Smooth muscle cell (in vitro differentiated cells): ENCODE measurements at regions not wholly inside any gene's neighbourhood (a gene's known extent, or its start where the extent isn't known, plus 50 kb on each side); places are given as distances from the start of the nearest gene placed in this dataset.
"Not testable (repeated sequence)": the region's sequence is repeated elsewhere in the genome, so short reads cannot be mapped to it uniquely, and the experiment has no call there.

ENCODE experiments used
- DNase-seq: peaks from one replicate; lab custom pipeline; 2025; ENCODE audit not compliant: unreplicated experiment; lab: John Stamatoyannopoulos, UW
- H2AFZ ChIP-seq: fragments of 200-600 bp; sonication (generic); 2 replicates; pipeline ENCODE4 v1.6.0; 2016; ENCODE audit warnings: antibody characterized with exemption, low read depth, mild to moderate bottlenecking
- H3F3A ChIP-seq: fragments of 200-600 bp; sonication (generic); 2 replicates; pipeline ENCODE4 v1.6.0; 2017; ENCODE audit warnings: antibody characterized with exemption, low read depth
- H3K27ac ChIP-seq: fragments of 200-600 bp; sonication (generic); 2 replicates; pipeline ENCODE4 v1.5.1; 2016; ENCODE audit warnings: low read depth, mild to moderate bottlenecking
- H3K27me3 ChIP-seq: fragments of 200-600 bp; sonication (generic); 2 replicates; pipeline ENCODE4 v1.6.1; 2016; ENCODE audit warnings: low read depth, mild to moderate bottlenecking
- H3K36me3 ChIP-seq: fragments of 200-600 bp; sonication (generic); 2 replicates; pipeline ENCODE4 v1.5.1; 2016; ENCODE audit warnings: low read depth
- H3K4me1 ChIP-seq: fragments of 200-600 bp; sonication (generic); 2 replicates; pipeline ENCODE4 v1.5.1; 2016; ENCODE audit warnings: low read depth
- H3K4me2 ChIP-seq: fragments of 200-600 bp; sonication (generic); 2 replicates; pipeline ENCODE4 v1.6.0; 2016; ENCODE audit warnings: mild to moderate bottlenecking
- H3K4me3 ChIP-seq: fragments of 200-600 bp; sonication (generic); 2 replicates; pipeline ENCODE4 v1.5.1; 2016; ENCODE audit warnings: mild to moderate bottlenecking
- H3K79me2 ChIP-seq: fragments of 200-600 bp; sonication (generic); 2 replicates; pipeline ENCODE4 v1.6.0; 2016; ENCODE audit warnings: low read depth, mild to moderate bottlenecking
- H3K9ac ChIP-seq: fragments of 200-600 bp; sonication (generic); 2 replicates; pipeline ENCODE4 v1.6.0; 2016; ENCODE audit warnings: low read depth
- H3K9me3 ChIP-seq: fragments of 200-600 bp; sonication (generic); replicated peaks from 2 replicates; pipeline ENCODE4 v1.5.1; 2016; ENCODE audit warnings: low read depth
- H4K20me1 ChIP-seq: fragments of 200-600 bp; sonication (generic); 2 replicates; pipeline ENCODE4 v1.6.0; 2016; ENCODE audit warnings: low read depth
- WGBS: methylation state at CpG from one replicate; pipeline ENCODE4 v1.1.7; 2016; ENCODE audit warnings: low lambda C conversion rate; 5-methylcytosine and 5-hydroxymethylcytosine counted together

- H3K79me2 ChIP-seq, H3K9ac ChIP-seq, H3K36me3 ChIP-seq, H3K4me1 ChIP-seq, H3K4me3 ChIP-seq, H3K27ac ChIP-seq, H3K4me2 ChIP-seq, H2AFZ ChIP-seq, H3K9me3 ChIP-seq, H3K27me3 ChIP-seq, H3F3A ChIP-seq, H4K20me1 ChIP-seq, DNase-seq: not testable (repeated sequence)
- WGBS: 77% methylated on average over 5 of the region's 17 CpGs
Measured at GRCh38 chr15:85260526-85260925, 119.9 kb upstream of the AKAP13 start.

GRCh38 chr15:85262461-85263055, 117.8 kb upstream of the AKAP13 start:
- H3K4me1 ChIP-seq, H3K27ac ChIP-seq, H3F3A ChIP-seq, H3K27me3 ChIP-seq, DNase-seq, H3K79me2 ChIP-seq, H3K9me3 ChIP-seq, H2AFZ ChIP-seq, H3K9ac ChIP-seq, H3K4me3 ChIP-seq, H4K20me1 ChIP-seq, H3K4me2 ChIP-seq, H3K36me3 ChIP-seq: not testable (repeated sequence)
- WGBS: 90% methylated on average over 23 of the region's 26 CpGs

- not testable (repeated sequence) for H4K20me1 ChIP-seq, H3K4me1 ChIP-seq, H3F3A ChIP-seq, H3K9ac ChIP-seq, H3K79me2 ChIP-seq, H3K27ac ChIP-seq, H3K4me2 ChIP-seq, H3K36me3 ChIP-seq, H3K9me3 ChIP-seq, H2AFZ ChIP-seq, DNase-seq, H3K27me3 ChIP-seq, H3K4me3 ChIP-seq
- 92% methylated on average over 4 of the region's 13 CpGs for WGBS
Measured at GRCh38 chr15:85263842-85264440, 116.5 kb upstream of the AKAP13 start.

- not testable (repeated sequence) for H3K27me3 ChIP-seq, H3F3A ChIP-seq, H3K4me1 ChIP-seq, H2AFZ ChIP-seq, H3K79me2 ChIP-seq, H3K9me3 ChIP-seq, H3K36me3 ChIP-seq, DNase-seq, H3K4me2 ChIP-seq, H3K9ac ChIP-seq, H3K4me3 ChIP-seq, H4K20me1 ChIP-seq, H3K27ac ChIP-seq
- WGBS: 88% methylated on average over 12 of the region's 14 CpGs
Measured at GRCh38 chr15:85264614-85265190, 115.7 kb upstream of the AKAP13 start.

- not testable (repeated sequence) for DNase-seq, H3F3A ChIP-seq, H4K20me1 ChIP-seq, H3K9ac ChIP-seq, H3K4me3 ChIP-seq, H3K79me2 ChIP-seq, H3K27me3 ChIP-seq, H3K4me2 ChIP-seq, H3K9me3 ChIP-seq, H3K27ac ChIP-seq, H3K36me3 ChIP-seq, H2AFZ ChIP-seq, H3K4me1 ChIP-seq
- WGBS: 88% methylated on average over 9 of the region's 24 CpGs
Measured at GRCh38 chr15:85267158-85267857, 113.1 kb upstream of the AKAP13 start.
